Esophagus muscularis mucosa (tissue), 4 donors: ENCODE measurements at regions not wholly inside any gene's neighbourhood (a gene's known extent, or its start where the extent isn't known, plus 50 kb on each side); places are given as distances from the start of the nearest gene placed in this dataset.
"Not testable (repeated sequence)": the region's sequence is repeated elsewhere in the genome, so short reads cannot be mapped to it uniquely, and the experiment has no call there.

Experiments
- DNase-seq: peaks from one replicate; pipeline ENCODE4 v3.0.0-alpha.2; 2017; ENCODE audit errors: extremely low spot score
- H3K27ac ChIP-seq, 4 donors: fragments of 200-600 bp; sonication (generic); replicated peaks in 1 of 4; 1 replicate in 3 of 4; 2 replicates in 1 of 4; pipeline ENCODE4 v1.5.1; 2016 to 2019; ENCODE audit warnings: mild to moderate bottlenecking in 1 of 4
- H3K27me3 ChIP-seq, 4 donors: fragments of 200-600 bp; sonication (generic); one replicate each; pipeline versions ENCODE4 v1.5.1 to v1.6.0; 2016 to 2019
- H3K36me3 ChIP-seq, 4 donors: fragments of 200-600 bp; sonication (generic); one replicate each; pipeline ENCODE4 v1.5.1; 2016 to 2019
- H3K4me1 ChIP-seq, 4 donors: fragments of 200-600 bp; sonication (generic); one replicate each; pipeline ENCODE4 v1.5.1; 2016 to 2019
- H3K4me3 ChIP-seq, 4 donors: fragments of 200-600 bp; sonication (generic); 1 replicate in 2 of 4; 2 replicates in 2 of 4; pipeline ENCODE4 v1.5.1; 2016 to 2019; ENCODE audit warnings: mild to moderate bottlenecking in 4 of 4, moderate library complexity in 1 of 4
- H3K9me3 ChIP-seq, 4 donors: fragments of 200-600 bp; sonication (generic); 1 replicate in 3 of 4; 2 replicates in 1 of 4; pipeline ENCODE4 v1.5.1; 2016 to 2019
- CTCF ChIP-seq, 3 experiments: fragments of 200-600 bp in 2 of 3; fragments of 450-650 bp in 1 of 3; sonication (generic) in 2 of 3; IDR thresholded peaks; one replicate each; pipeline ENCODE4 v1.5.1; 2017 to 2019; ENCODE audit warnings: antibody characterized with exemption in 3 of 3, mild to moderate bottlenecking in 2 of 3, moderate library complexity in 1 of 3
- EP300 ChIP-seq: sonication (generic); formaldehyde crosslinking; IDR thresholded peaks from one replicate; pipeline ENCODE4 v1.6.1; 2017; ENCODE audit warnings: antibody characterized with exemption
- POLR2A ChIP-seq: fragments of 450-650 bp; IDR thresholded peaks from one replicate; pipeline ENCODE4 v1.6.1; 2017; ENCODE audit warnings: antibody characterized with exemption, moderate library complexity, mild to moderate bottlenecking, low read depth
- POLR2AphosphoS5 ChIP-seq, 2 donors: sonication (generic); formaldehyde crosslinking; IDR thresholded peaks; one replicate each; pipeline ENCODE4 v1.6.1; 2017; ENCODE audit warnings: antibody characterized with exemption in 2 of 2
- WGBS: methylation state at CpG from one replicate; pipeline ENCODE4 v1.1.5; 2018; 5-methylcytosine and 5-hydroxymethylcytosine counted together
- intact Hi-C: fragments of 100-400 bp; cut with DNase I; formaldehyde crosslinking; loops from one replicate; pipeline ENCODE4 v1.15.1; 2023

- not testable (repeated sequence) for H3K4me3 ChIP-seq, H3K27ac ChIP-seq, H3K9me3 ChIP-seq, DNase-seq, H3K27me3 ChIP-seq, H3K4me1 ChIP-seq
- 54% methylated on average over 8 of the region's 8 CpGs for WGBS
- H3K36me3 ChIP-seq = peaks cover 0 to 15% (median 0%) of the 10 kb centered on the region in 4 donors
- intact Hi-C loops = loop anchor here (5.0 to 10.0 kb wide), 2 partner anchors 154 to 213 kb away; no protein-coding TSS in a partner anchor
- peak; percentile 53 to 64 (median 58) for TF ChIP-seq CTCF (IDR thresholded peaks at IDR 0.05)
Observed at GRCh38 chr2:196298106-196298723, 126.8 kb upstream of the STK17B start.

- DNase-seq = no peak
- WGBS = 81% methylated on average over 14 of the region's 14 CpGs
- no peaks in the 10 kb centered on the region for H3K9me3 ChIP-seq
- H3K27ac ChIP-seq = no peak overlapping the region
- intact Hi-C loops = no loop called here
- peaks cover 0 to 11% (median 5%) of the 10 kb centered on the region in 4 donors for H3K4me1 ChIP-seq
- TF ChIP-seq EP300 (no peak), POLR2A (no peak), POLR2AphosphoS5 (IDR thresholded peaks at IDR 0.05) (no peak), CTCF (IDR thresholded peaks at IDR 0.05) (no peak)
- H3K27me3 ChIP-seq = no peaks in the 10 kb centered on the region
- H3K36me3 ChIP-seq = peaks cover 0 to 45% (median 0%) of the 10 kb centered on the region in 4 donors
- H3K4me3 ChIP-seq = no peak overlapping the region
Observed at GRCh38 chr2:196307775-196308305, 136.5 kb upstream of the STK17B start.

GRCh38 chr2:196309691-196310090 lies 138.3 kb upstream of the STK17B start:
- no peaks in the 10 kb centered on the region for H3K9me3 ChIP-seq
- H3K27me3 ChIP-seq = no peaks in the 10 kb centered on the region
- intact Hi-C loops = no loop called here
- DNase-seq = no peak
- peaks cover 0 to 11% (median 5%) of the 10 kb centered on the region in 4 donors for H3K4me1 ChIP-seq
- TF ChIP-seq POLR2A = no peak
- H3K36me3 ChIP-seq = peaks cover 0 to 29% (median 0%) of the 10 kb centered on the region in 4 donors
- H3K4me3 ChIP-seq = no peak overlapping the region
- no peak overlapping the region for H3K27ac ChIP-seq

DNA sequence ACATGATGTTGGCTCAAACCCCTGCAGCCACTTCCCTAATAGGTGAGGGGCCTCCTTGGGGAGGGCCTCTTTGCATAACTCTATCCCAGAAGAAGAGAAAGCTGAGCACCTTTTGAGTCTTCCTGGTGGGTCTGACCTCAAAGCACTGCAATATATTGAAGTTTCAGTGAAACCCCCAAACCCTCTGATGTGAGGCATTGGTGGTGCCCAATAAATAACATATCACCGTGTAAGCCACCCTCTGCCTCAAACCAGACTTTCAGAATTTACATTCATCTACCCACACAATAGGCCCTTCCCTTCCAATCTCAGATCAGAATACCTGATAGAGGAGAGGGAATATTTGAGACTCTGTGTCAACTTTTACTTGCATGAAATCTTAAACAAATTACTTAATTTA lies 142.8 kb upstream of the STK17B start:
- intact Hi-C loops = no loop called here
- no peak for TF ChIP-seq EP300
- TF ChIP-seq POLR2A = no peak
- TF ChIP-seq CTCF (IDR thresholded peaks at IDR 0.05) = no peak
- no peak for TF ChIP-seq POLR2AphosphoS5 (IDR thresholded peaks at IDR 0.05)
- DNase-seq = no peak
- Histone ChIP-seq H3K4me3 (no peak overlapping the region), H3K9me3 (no peaks in the 10 kb centered on the region), H3K27me3 (no peaks in the 10 kb centered on the region), H3K36me3 (peaks cover 0 to 33% (median 0%) of the 10 kb centered on the region in 4 donors), H3K27ac (no peak overlapping the region), H3K4me1 (peaks cover 0 to 9% (median 5%) of the 10 kb centered on the region in 4 donors)
- 90% methylated on average over 1 of the region's 1 CpG for WGBS

DNA sequence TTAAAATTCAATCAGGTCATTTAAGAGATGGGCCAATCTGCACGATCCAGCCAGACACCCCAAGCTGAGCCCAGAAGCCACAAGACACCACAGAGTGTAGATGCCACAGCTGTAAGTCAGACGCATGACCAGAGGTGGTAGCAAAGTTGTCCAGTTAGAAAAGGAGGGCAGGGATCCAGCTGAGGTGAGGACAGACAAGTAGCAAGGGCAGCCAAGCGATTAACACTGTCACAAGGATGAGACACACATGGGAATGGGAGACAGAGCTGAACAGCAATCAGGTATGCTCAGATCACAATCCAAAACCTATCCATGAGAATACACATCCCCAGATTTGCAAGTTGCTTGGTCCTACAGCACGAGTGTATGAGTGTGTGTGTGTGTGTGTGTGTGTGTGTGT lies 143.4 kb upstream of the STK17B start:
- Histone ChIP-seq H3K4me1 (peaks cover 0 to 3% (median 2%) of the 10 kb centered on the region in 4 donors), H3K27me3 (no peaks in the 10 kb centered on the region), H3K36me3 (peaks cover 0 to 32% (median 0%) of the 10 kb centered on the region in 4 donors), H3K9me3 (no peaks in the 10 kb centered on the region), H3K27ac (no peak overlapping the region), H3K4me3 (no peak overlapping the region)
- 85% methylated on average over 4 of the region's 4 CpGs for WGBS
- intact Hi-C loops = no loop called here
- no peak for DNase-seq
- TF ChIP-seq CTCF (IDR thresholded peaks at IDR 0.05) = no peak
